Activated T-helper 1 cell treated with anti-CD3 and anti-CD28 coated beads, Interleukin-12 subunit alpha, Interleukin-12 subunit beta, Interleukin-2, Interleukin-4 antibody, amounts not matched to agents 30 ng/mL and 10 ng/mL and 1 ng/mL, durations not matched to agents 14 hours and 24 hours and 36 hours (primary cell): ENCODE measurements at regions not wholly inside any gene's neighbourhood (a gene's known extent, or its start where the extent isn't known, plus 50 kb on each side); places are given as distances from the start of the nearest gene placed in this dataset.

Experiments used
- DNase-seq: peaks from one replicate; pipeline ENCODE4 v3.0.0; 2021; ENCODE audit warnings: low spot score
- H3K27ac Mint-ChIP-seq: one replicate; pipeline ENCODE4 v1.8.0; 2021; ENCODE audit warnings: mild to moderate bottlenecking, mixed read lengths
- H3K27me3 Mint-ChIP-seq: one replicate; pipeline ENCODE4 v1.8.0; 2022; ENCODE audit warnings: mild to moderate bottlenecking, moderate library complexity, mixed read lengths; ENCODE audit not compliant: insufficient read depth
- H3K36me3 Mint-ChIP-seq: one replicate; pipeline ENCODE4 v1.8.0; 2021; ENCODE audit warnings: low read depth, mixed read lengths
- H3K4me1 Mint-ChIP-seq: one replicate; pipeline ENCODE4 v1.8.0; 2021; ENCODE audit warnings: low read depth, mixed read lengths
- H3K4me3 Mint-ChIP-seq: one replicate; pipeline ENCODE4 v1.8.0; 2021; ENCODE audit warnings: mild to moderate bottlenecking, moderate library complexity, mixed read lengths
- H3K9me3 Mint-ChIP-seq: one replicate; pipeline ENCODE4 v1.8.0; 2021; ENCODE audit warnings: mixed read lengths
- intact Hi-C: fragments of 100-400 bp; cut with micrococcal nuclease; formaldehyde crosslinking; loops from one replicate; pipeline ENCODE4 v1.15.1; 2024

GRCh38 chr3:137469263-137469662, 294.9 kb upstream of the SOX14 start:
- H3K36me3 Mint-ChIP-seq, result no peaks in the 10 kb centered on the region
- intact Hi-C loops, result no loop called here
- no peak overlapping the region for H3K4me3 Mint-ChIP-seq
- H3K4me1 Mint-ChIP-seq, result no peaks in the 10 kb centered on the region
- H3K27ac Mint-ChIP-seq, result no peak overlapping the region
- no peak for DNase-seq
- no peaks in the 10 kb centered on the region for H3K9me3 Mint-ChIP-seq
- H3K27me3 Mint-ChIP-seq, result no peaks in the 10 kb centered on the region

GRCh38 chr3:137471130-137471529, 293.0 kb upstream of the SOX14 start:
- Mint-ChIP-seq H3K4me3 (no peak overlapping the region), H3K27me3 (no peaks in the 10 kb centered on the region), H3K4me1 (no peaks in the 10 kb centered on the region), H3K36me3 (no peaks in the 10 kb centered on the region), H3K27ac (no peak overlapping the region), H3K9me3 (no peaks in the 10 kb centered on the region)
- DNase-seq, result no peak
- intact Hi-C loops, result no loop called here

GRCh38 chr3:137471558-137472204, 292.4 kb upstream of the SOX14 start:
- Mint-ChIP-seq H3K27ac (no peak overlapping the region), H3K4me1 (no peaks in the 10 kb centered on the region), H3K27me3 (no peaks in the 10 kb centered on the region), H3K4me3 (no peak overlapping the region), H3K36me3 (no peaks in the 10 kb centered on the region), H3K9me3 (no peaks in the 10 kb centered on the region)
- intact Hi-C loops, result no loop called here
- no peak for DNase-seq

GRCh38 chr3:137477614-137478013, 286.5 kb upstream of the SOX14 start:
- Mint-ChIP-seq H3K27me3 (no peaks in the 10 kb centered on the region), H3K9me3 (no peaks in the 10 kb centered on the region), H3K4me3 (no peak overlapping the region), H3K4me1 (no peaks in the 10 kb centered on the region), H3K36me3 (no peaks in the 10 kb centered on the region), H3K27ac (no peak overlapping the region)
- DNase-seq, result no peak
- intact Hi-C loops, result no loop called here

GRCh38 chr3:137509354-137510045, 254.6 kb upstream of the SOX14 start:
- Mint-ChIP-seq H3K4me1 (no peaks in the 10 kb centered on the region), H3K27me3 (no peaks in the 10 kb centered on the region), H3K4me3 (no peak overlapping the region), H3K9me3 (peaks cover 3% of the 10 kb centered on the region), H3K27ac (no peak overlapping the region), H3K36me3 (no peaks in the 10 kb centered on the region)
- DNase-seq, result no peak
- intact Hi-C loops, result no loop called here

- no peaks in the 10 kb centered on the region for H3K4me1 Mint-ChIP-seq
- no peaks in the 10 kb centered on the region for H3K9me3 Mint-ChIP-seq
- no peaks in the 10 kb centered on the region for H3K36me3 Mint-ChIP-seq
- no peak overlapping the region for H3K4me3 Mint-ChIP-seq
- H3K27ac Mint-ChIP-seq, result no peak overlapping the region
- DNase-seq, result no peak
- intact Hi-C loops, result no loop called here
- H3K27me3 Mint-ChIP-seq, result no peaks in the 10 kb centered on the region
Measured at GRCh38 chr3:137511655-137512054, 252.5 kb upstream of the SOX14 start.

GRCh38 chr3:137514853-137515252, 249.3 kb upstream of the SOX14 start:
- no peak overlapping the region for H3K4me3 Mint-ChIP-seq
- DNase-seq, result no peak
- no peaks in the 10 kb centered on the region for H3K9me3 Mint-ChIP-seq
- no peaks in the 10 kb centered on the region for H3K4me1 Mint-ChIP-seq
- intact Hi-C loops, result no loop called here
- no peaks in the 10 kb centered on the region for H3K27me3 Mint-ChIP-seq
- no peak overlapping the region for H3K27ac Mint-ChIP-seq
- H3K36me3 Mint-ChIP-seq, result no peaks in the 10 kb centered on the region

GRCh38 chr3:137519602-137520001, 244.5 kb upstream of the SOX14 start:
- no peak for DNase-seq
- no peak overlapping the region for H3K27ac Mint-ChIP-seq
- no peaks in the 10 kb centered on the region for H3K27me3 Mint-ChIP-seq
- no peaks in the 10 kb centered on the region for H3K4me1 Mint-ChIP-seq
- H3K9me3 Mint-ChIP-seq, result no peaks in the 10 kb centered on the region
- no peak overlapping the region for H3K4me3 Mint-ChIP-seq
- intact Hi-C loops, result no loop called here
- no peaks in the 10 kb centered on the region for H3K36me3 Mint-ChIP-seq

GRCh38 chr3:137524751-137525150, 239.4 kb upstream of the SOX14 start:
- no peak for DNase-seq
- H3K9me3 Mint-ChIP-seq, result no peaks in the 10 kb centered on the region
- intact Hi-C loops, result no loop called here
- H3K4me1 Mint-ChIP-seq, result no peaks in the 10 kb centered on the region
- H3K36me3 Mint-ChIP-seq, result no peaks in the 10 kb centered on the region
- no peaks in the 10 kb centered on the region for H3K27me3 Mint-ChIP-seq
- H3K27ac Mint-ChIP-seq, result no peak overlapping the region
- no peak overlapping the region for H3K4me3 Mint-ChIP-seq

- H3K9me3 Mint-ChIP-seq, result no peaks in the 10 kb centered on the region
- no peak overlapping the region for H3K4me3 Mint-ChIP-seq
- H3K4me1 Mint-ChIP-seq, result no peaks in the 10 kb centered on the region
- H3K27me3 Mint-ChIP-seq, result no peaks in the 10 kb centered on the region
- H3K27ac Mint-ChIP-seq, result no peak overlapping the region
- no peaks in the 10 kb centered on the region for H3K36me3 Mint-ChIP-seq
- no peak for DNase-seq
- intact Hi-C loops, result no loop called here
Measured at GRCh38 chr3:137525471-137525870, 238.6 kb upstream of the SOX14 start.

GRCh38 chr3:137542049-137542448, 222.1 kb upstream of the SOX14 start:
- Mint-ChIP-seq H3K36me3 (no peaks in the 10 kb centered on the region), H3K4me3 (no peak overlapping the region), H3K27ac (no peak overlapping the region), H3K9me3 (peaks cover 10% of the 10 kb centered on the region), H3K4me1 (no peaks in the 10 kb centered on the region), H3K27me3 (no peaks in the 10 kb centered on the region)
- no peak for DNase-seq
- intact Hi-C loops, result no loop called here

GRCh38 chr3:137554242-137554641, 209.9 kb upstream of the SOX14 start:
- intact Hi-C loops, result no loop called here
- Mint-ChIP-seq H3K9me3 (no peaks in the 10 kb centered on the region), H3K4me3 (no peak overlapping the region), H3K27ac (no peak overlapping the region), H3K36me3 (no peaks in the 10 kb centered on the region), H3K27me3 (no peaks in the 10 kb centered on the region), H3K4me1 (no peaks in the 10 kb centered on the region)
- DNase-seq, result no peak

- no peaks in the 10 kb centered on the region for H3K27me3 Mint-ChIP-seq
- intact Hi-C loops, result no loop called here
- no peaks in the 10 kb centered on the region for H3K4me1 Mint-ChIP-seq
- no peak overlapping the region for H3K4me3 Mint-ChIP-seq
- DNase-seq, result no peak
- H3K36me3 Mint-ChIP-seq, result no peaks in the 10 kb centered on the region
- H3K27ac Mint-ChIP-seq, result no peak overlapping the region
- peaks cover 4% of the 10 kb centered on the region for H3K9me3 Mint-ChIP-seq
Measured at GRCh38 chr3:137568880-137569279, 195.2 kb upstream of the SOX14 start.

- H3K4me3 Mint-ChIP-seq, result no peak overlapping the region
- no peaks in the 10 kb centered on the region for H3K36me3 Mint-ChIP-seq
- no peaks in the 10 kb centered on the region for H3K4me1 Mint-ChIP-seq
- H3K9me3 Mint-ChIP-seq, result no peaks in the 10 kb centered on the region
- DNase-seq, result no peak
- intact Hi-C loops, result no loop called here
- no peak overlapping the region for H3K27ac Mint-ChIP-seq
- H3K27me3 Mint-ChIP-seq, result no peaks in the 10 kb centered on the region
Measured at GRCh38 chr3:137572931-137573330, 191.2 kb upstream of the SOX14 start.
